ENCODE measurements at regions not wholly inside any gene's neighbourhood (a gene's known extent, or its start where the extent isn't known, plus 50 kb on each side); places are given as distances from the start of the nearest gene placed in this dataset.

DNA sequence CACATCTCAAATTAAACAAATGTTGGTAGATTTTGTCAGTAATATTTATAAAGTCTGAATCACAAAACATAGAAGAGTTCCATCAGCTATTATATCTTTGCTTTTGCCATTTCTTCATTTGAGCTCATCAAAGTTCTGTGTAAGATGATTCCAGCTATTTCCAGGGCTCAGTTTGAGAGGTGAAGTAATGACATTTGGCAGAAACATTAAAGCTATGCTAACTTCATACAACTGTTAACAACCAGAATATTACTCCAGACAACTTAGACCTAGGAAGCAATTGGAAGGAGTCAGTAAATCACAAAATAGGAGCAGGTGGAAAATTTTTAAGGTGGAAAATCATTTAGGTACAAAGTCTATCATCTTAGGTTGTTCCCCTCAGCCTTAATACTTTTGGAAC, 76.2 kb upstream of the CSNK1A1L start:
- TF ChIP-seq NBN (conservative IDR thresholded peaks at IDR 0.05) (no peak), CAMTA2 (CRISPR knock-in tag; IDR thresholded peaks at IDR 0.05; ENCODE audit: borderline replicate concordance) (no peak), RAD21 (CRISPR knock-in tag; IDR thresholded peaks at IDR 0.05) (no peak), NR2F6 (IDR thresholded peaks at IDR 0.05) (no peak), NR2F6 (CRISPR knock-in tag; IDR thresholded peaks at IDR 0.05) (no peak), MAFK (conservative IDR thresholded peaks at IDR 0.05 in 1 of 2, IDR thresholded peaks at IDR 0.05 in 1 of 2; ENCODE audit: low read length in 2 of 2) (no peak), NFYB (CRISPR knock-in tag; IDR thresholded peaks at IDR 0.05) (no peak)
- TF ChIP-seq, protein P1, sequence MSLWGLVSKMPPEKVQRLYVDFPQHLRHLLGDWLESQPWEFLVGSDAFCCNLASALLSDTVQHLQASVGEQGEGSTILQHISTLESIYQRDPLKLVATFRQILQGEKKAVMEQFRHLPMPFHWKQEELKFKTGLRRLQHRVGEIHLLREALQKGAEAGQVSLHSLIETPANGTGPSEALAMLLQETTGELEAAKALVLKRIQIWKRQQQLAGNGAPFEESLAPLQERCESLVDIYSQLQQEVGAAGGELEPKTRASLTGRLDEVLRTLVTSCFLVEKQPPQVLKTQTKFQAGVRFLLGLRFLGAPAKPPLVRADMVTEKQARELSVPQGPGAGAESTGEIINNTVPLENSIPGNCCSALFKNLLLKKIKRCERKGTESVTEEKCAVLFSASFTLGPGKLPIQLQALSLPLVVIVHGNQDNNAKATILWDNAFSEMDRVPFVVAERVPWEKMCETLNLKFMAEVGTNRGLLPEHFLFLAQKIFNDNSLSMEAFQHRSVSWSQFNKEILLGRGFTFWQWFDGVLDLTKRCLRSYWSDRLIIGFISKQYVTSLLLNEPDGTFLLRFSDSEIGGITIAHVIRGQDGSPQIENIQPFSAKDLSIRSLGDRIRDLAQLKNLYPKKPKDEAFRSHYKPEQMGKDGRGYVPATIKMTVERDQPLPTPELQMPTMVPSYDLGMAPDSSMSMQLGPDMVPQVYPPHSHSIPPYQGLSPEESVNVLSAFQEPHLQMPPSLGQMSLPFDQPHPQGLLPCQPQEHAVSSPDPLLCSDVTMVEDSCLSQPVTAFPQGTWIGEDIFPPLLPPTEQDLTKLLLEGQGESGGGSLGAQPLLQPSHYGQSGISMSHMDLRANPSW (CRISPR knock-in tag; IDR thresholded peaks at IDR 0.05; ENCODE audit: borderline replicate concordance): no peak
- TF ChIP-seq, protein P2, sequence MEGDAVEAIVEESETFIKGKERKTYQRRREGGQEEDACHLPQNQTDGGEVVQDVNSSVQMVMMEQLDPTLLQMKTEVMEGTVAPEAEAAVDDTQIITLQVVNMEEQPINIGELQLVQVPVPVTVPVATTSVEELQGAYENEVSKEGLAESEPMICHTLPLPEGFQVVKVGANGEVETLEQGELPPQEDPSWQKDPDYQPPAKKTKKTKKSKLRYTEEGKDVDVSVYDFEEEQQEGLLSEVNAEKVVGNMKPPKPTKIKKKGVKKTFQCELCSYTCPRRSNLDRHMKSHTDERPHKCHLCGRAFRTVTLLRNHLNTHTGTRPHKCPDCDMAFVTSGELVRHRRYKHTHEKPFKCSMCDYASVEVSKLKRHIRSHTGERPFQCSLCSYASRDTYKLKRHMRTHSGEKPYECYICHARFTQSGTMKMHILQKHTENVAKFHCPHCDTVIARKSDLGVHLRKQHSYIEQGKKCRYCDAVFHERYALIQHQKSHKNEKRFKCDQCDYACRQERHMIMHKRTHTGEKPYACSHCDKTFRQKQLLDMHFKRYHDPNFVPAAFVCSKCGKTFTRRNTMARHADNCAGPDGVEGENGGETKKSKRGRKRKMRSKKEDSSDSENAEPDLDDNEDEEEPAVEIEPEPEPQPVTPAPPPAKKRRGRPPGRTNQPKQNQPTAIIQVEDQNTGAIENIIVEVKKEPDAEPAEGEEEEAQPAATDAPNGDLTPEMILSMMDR (CRISPR knock-in tag; IDR thresholded peaks at IDR 0.05): no peak
- TF ChIP-seq, protein P3, sequence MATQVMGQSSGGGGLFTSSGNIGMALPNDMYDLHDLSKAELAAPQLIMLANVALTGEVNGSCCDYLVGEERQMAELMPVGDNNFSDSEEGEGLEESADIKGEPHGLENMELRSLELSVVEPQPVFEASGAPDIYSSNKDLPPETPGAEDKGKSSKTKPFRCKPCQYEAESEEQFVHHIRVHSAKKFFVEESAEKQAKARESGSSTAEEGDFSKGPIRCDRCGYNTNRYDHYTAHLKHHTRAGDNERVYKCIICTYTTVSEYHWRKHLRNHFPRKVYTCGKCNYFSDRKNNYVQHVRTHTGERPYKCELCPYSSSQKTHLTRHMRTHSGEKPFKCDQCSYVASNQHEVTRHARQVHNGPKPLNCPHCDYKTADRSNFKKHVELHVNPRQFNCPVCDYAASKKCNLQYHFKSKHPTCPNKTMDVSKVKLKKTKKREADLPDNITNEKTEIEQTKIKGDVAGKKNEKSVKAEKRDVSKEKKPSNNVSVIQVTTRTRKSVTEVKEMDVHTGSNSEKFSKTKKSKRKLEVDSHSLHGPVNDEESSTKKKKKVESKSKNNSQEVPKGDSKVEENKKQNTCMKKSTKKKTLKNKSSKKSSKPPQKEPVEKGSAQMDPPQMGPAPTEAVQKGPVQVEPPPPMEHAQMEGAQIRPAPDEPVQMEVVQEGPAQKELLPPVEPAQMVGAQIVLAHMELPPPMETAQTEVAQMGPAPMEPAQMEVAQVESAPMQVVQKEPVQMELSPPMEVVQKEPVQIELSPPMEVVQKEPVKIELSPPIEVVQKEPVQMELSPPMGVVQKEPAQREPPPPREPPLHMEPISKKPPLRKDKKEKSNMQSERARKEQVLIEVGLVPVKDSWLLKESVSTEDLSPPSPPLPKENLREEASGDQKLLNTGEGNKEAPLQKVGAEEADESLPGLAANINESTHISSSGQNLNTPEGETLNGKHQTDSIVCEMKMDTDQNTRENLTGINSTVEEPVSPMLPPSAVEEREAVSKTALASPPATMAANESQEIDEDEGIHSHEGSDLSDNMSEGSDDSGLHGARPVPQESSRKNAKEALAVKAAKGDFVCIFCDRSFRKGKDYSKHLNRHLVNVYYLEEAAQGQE (IDR thresholded peaks at IDR 0.05; ENCODE audit: borderline replicate concordance in 1 of 2, low read depth in 1 of 2, low read length in 2 of 2): no peak

Measured in HepG2 (cell line).